Stomach (tissue), 8 donors: ENCODE measurements at regions not wholly inside any gene's neighbourhood (a gene's known extent, or its start where the extent isn't known, plus 50 kb on each side); places are given as distances from the start of the nearest gene placed in this dataset.
A peak's percentile ranks its signal among the peaks of the same experiment; 100 is the strongest.
"Not testable (repeated sequence)": the region's sequence is repeated elsewhere in the genome, so short reads cannot be mapped to it uniquely, and the experiment has no call there.

Experiments used
- DNase-seq, 2 donors: peaks; one replicate each; pipeline versions ENCODE4 v3.0.0 to v3.0.0-alpha.2; 2013 to 2019
- H3K27ac ChIP-seq, 5 donors: fragments of 200-600 bp in 4 of 5; sonication (generic) in 4 of 5; one replicate each; pipeline ENCODE4 v1.5.1; 2013 to 2019; ENCODE audit warnings: mild to moderate bottlenecking in 1 of 5, moderate library complexity in 1 of 5
- H3K27me3 ChIP-seq, 3 donors: fragments of 200-600 bp; sonication (generic); one replicate each; pipeline ENCODE4 v1.5.1; 2017 to 2019; ENCODE audit warnings: mixed run types in 1 of 3
- H3K36me3 ChIP-seq, 4 donors: fragments of 200-600 bp; sonication (generic); 1 replicate in 3 of 4; 2 replicates in 1 of 4; pipeline ENCODE4 v1.5.1; 2016 to 2019
- H3K4me1 ChIP-seq, 4 donors: fragments of 200-600 bp; sonication (generic); one replicate each; pipeline ENCODE4 v1.5.1; 2016 to 2019
- H3K4me3 ChIP-seq, 4 donors: fragments of 200-600 bp; sonication (generic) in 3 of 4; one replicate each; pipeline ENCODE4 v1.5.1; 2016 to 2019; ENCODE audit warnings: mild to moderate bottlenecking in 1 of 4
- H3K9me3 ChIP-seq, 4 donors: fragments of 200-600 bp; sonication (generic); one replicate each; pipeline ENCODE4 v1.5.1; 2016 to 2019
- EP300 ChIP-seq: sonication (generic); formaldehyde crosslinking; IDR thresholded peaks from one replicate; pipeline ENCODE4 v1.6.1; 2017; ENCODE audit warnings: antibody characterized with exemption
- POLR2A ChIP-seq, 4 donors: fragments of 450-650 bp; IDR thresholded peaks; one replicate each; pipeline ENCODE4 v1.6.1; 2016; ENCODE audit warnings: antibody characterized with exemption in 4 of 4, control low read depth in 2 of 4, mild to moderate bottlenecking in 1 of 4, moderate library complexity in 1 of 4
- POLR2AphosphoS5 ChIP-seq, 3 donors: sonication (generic); formaldehyde crosslinking; IDR thresholded peaks; one replicate each; pipeline ENCODE4 v1.6.1; 2016; ENCODE audit warnings: antibody characterized with exemption in 3 of 3
- WGBS, 5 donors: extraction: QIAGEN DNeasy Blood & Tissue Kit in 3 of 5; methylation state at CpG; one replicate each; pipeline versions ENCODE4 v1.1.5 to v1.1.7; 2013 to 2018; 5-methylcytosine and 5-hydroxymethylcytosine counted together
- intact Hi-C: fragments of 100-400 bp; cut with DNase I; formaldehyde crosslinking; loops from one replicate; pipeline ENCODE4 v1.15.1; 2023; ENCODE audit warnings: low total_unique reads
- TF ChIP-seq, protein P1 (sequence below), 7 experiments: fragments of 450-650 bp in 4 of 7; fragments of 200-600 bp in 3 of 7; sonication (generic) in 3 of 7; IDR thresholded peaks; one replicate each; pipeline ENCODE4 v1.5.1; 2016 to 2019; ENCODE audit warnings: antibody characterized with exemption in 7 of 7, control low read depth in 2 of 7, mild to moderate bottlenecking in 1 of 7
- donor health status: healthy with polysubstance abuse.
- donor health status: Bipolar disorder and iron deficiency.
- donor health status: healthy.

DNA sequence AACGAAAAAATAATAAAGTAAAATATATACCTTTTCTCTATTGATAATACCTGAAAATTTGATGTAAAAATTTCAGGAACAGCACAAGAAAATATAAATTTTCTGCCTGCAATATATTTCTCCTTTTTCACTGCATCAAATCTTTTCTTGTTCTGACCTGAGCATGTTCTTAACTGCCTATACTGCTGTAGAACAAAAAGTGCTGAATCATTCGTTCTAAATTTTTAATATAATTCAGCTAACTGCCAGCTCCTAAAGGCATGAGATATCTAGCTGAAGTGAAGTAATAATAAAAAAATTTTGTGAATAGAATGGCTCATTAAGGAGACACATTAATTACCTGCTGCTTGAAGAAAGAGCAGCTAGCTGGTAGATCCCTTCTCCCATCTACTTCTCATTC lies 188.6 kb upstream of the FKBP1C start:
- Histone ChIP-seq H3K36me3 (no peaks in the 10 kb centered on the region), H3K4me3 (no peak overlapping the region), H3K27ac (no peak overlapping the region), H3K4me1 (no peaks in the 10 kb centered on the region), H3K9me3 (no peaks in the 10 kb centered on the region), H3K27me3 (no peaks in the 10 kb centered on the region)
- no peak for DNase-seq
- intact Hi-C loops = no loop called here
- WGBS, 5 donors = 40 to 83% (median 68%) methylated on average over 2 of the region's 2 CpGs
- TF ChIP-seq POLR2A (IDR thresholded peaks at IDR 0.05) (no peak), EP300 (no peak), POLR2AphosphoS5 (IDR thresholded peaks at IDR 0.05) (no peak)
- TF ChIP-seq, protein P1, sequence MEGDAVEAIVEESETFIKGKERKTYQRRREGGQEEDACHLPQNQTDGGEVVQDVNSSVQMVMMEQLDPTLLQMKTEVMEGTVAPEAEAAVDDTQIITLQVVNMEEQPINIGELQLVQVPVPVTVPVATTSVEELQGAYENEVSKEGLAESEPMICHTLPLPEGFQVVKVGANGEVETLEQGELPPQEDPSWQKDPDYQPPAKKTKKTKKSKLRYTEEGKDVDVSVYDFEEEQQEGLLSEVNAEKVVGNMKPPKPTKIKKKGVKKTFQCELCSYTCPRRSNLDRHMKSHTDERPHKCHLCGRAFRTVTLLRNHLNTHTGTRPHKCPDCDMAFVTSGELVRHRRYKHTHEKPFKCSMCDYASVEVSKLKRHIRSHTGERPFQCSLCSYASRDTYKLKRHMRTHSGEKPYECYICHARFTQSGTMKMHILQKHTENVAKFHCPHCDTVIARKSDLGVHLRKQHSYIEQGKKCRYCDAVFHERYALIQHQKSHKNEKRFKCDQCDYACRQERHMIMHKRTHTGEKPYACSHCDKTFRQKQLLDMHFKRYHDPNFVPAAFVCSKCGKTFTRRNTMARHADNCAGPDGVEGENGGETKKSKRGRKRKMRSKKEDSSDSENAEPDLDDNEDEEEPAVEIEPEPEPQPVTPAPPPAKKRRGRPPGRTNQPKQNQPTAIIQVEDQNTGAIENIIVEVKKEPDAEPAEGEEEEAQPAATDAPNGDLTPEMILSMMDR (IDR thresholded peaks at IDR 0.05) = no peak

DNA sequence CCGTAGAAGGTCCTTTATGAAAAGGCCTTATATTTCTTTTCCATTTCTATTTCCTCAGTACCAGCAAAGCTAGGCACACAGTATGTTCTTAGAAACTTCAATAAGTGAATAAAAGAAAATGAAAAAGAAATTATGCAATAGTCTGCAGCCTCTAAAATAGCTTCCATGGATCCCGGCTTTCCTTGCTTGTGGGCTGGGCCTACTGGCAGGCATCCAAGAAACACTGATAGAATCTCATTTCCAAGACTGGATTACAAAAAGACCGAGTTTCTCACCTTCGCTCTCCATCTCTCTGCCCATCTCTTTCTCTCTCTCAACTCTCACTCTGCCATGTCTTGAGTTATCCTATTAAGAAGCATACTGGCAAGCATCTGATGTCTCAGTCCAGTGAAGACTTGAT lies 187.5 kb upstream of the FKBP1C start:
- no peak for TF ChIP-seq POLR2AphosphoS5 (IDR thresholded peaks at IDR 0.05)
- no peak for TF ChIP-seq EP300
- TF ChIP-seq POLR2A (IDR thresholded peaks at IDR 0.05) = no peak
- TF ChIP-seq, protein P1 (IDR thresholded peaks at IDR 0.05) = no peak
- no peak overlapping the region for H3K4me3 ChIP-seq
- intact Hi-C loops = no loop called here
- DNase-seq = peak in 1 of 2 donors; percentile 3
- H3K27me3 ChIP-seq = no peaks in the 10 kb centered on the region
- H3K9me3 ChIP-seq = no peaks in the 10 kb centered on the region
- H3K36me3 ChIP-seq = no peaks in the 10 kb centered on the region
- H3K27ac ChIP-seq = no peak overlapping the region
- WGBS, 5 donors = 28 to 66% (median 56%) methylated on average over 4 of the region's 4 CpGs
- no peaks in the 10 kb centered on the region for H3K4me1 ChIP-seq

DNA sequence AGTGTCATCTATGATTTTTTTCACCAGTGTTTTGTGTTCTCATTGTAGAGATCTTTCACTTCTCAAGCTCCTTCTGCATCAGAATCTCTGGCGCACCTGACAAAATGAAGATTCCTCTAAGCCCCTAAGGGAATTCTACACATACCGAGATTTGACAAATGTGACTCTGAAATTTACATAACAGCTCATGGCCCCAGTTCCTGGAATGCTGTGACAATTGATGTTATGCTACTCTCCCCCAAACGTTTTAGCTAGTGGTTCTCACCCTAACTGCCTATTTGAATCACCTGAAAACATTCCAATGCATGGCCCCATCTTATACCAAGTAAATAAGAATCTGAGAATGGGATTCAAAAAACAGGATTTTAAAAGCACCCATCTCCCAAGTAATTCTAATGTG lies 162.1 kb upstream of the FKBP1C start:
- no peak overlapping the region for H3K27ac ChIP-seq
- no peaks in the 10 kb centered on the region for H3K27me3 ChIP-seq
- intact Hi-C loops = no loop called here
- 62 to 68% (median 66%) methylated on average over 3 of the region's 3 CpGs for whole genome bisulfite sequencing, 5 donors
- TF ChIP-seq, protein P1 (IDR thresholded peaks at IDR 0.05) = no peak
- TF ChIP-seq EP300 (no peak), POLR2AphosphoS5 (IDR thresholded peaks at IDR 0.05) (no peak), POLR2A (IDR thresholded peaks at IDR 0.05) (no peak)
- H3K4me3 ChIP-seq = no peak overlapping the region
- H3K9me3 ChIP-seq = peaks cover 0 to 4% (median 0%) of the 10 kb centered on the region in 4 donors
- H3K4me1 ChIP-seq = no peaks in the 10 kb centered on the region
- no peaks in the 10 kb centered on the region for H3K36me3 ChIP-seq
- DNase-seq = no peak

DNA sequence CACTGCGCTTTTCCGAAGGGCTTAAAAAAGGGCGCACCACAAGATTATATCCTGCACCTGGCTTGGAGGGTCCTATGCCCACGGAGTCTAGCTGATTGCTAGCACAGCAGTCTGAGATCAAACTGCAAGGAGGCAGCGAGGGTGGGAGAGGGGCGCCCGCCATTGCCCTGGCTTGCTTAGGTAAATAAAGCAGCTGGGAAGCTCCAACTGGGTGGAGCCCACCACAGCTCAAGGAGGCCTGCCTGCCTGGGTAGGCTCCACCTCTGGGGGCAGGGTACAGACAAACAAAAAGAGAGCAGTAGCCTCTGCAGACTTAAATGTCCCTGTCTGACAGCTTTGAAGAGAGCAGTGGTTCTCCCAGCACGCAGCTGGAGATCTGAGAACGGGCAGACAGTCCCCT lies 158.1 kb upstream of the FKBP1C start:
- 67 to 71% (median 69%) methylated on average over 9 of the region's 9 CpGs for WGBS, 5 donors
- H3K27me3 ChIP-seq, H3K36me3 ChIP-seq, intact Hi-C loops, H3K27ac ChIP-seq, H3K9me3 ChIP-seq, H3K4me1 ChIP-seq, DNase-seq, H3K4me3 ChIP-seq: not testable (repeated sequence)

DNA sequence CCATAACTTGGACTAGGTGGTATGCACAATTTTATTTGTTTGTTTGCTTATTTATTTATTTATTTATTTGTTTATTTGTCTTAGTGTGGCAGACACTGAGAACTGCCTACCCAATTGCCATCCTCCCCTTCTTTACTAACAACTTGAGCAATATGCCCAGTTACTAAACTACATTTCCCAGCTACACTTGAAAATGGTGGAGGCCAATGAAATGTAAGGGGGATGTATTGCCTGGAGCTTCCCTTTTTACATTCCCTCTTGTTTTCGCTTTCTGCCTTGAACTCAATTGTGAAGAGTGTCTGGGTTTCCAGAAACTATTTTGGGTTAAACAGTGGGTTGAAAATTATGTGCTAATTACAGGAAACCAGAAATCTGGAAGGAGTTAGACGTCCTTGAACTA lies 152.7 kb upstream of the FKBP1C start:
- intact Hi-C loops = no loop called here
- Histone ChIP-seq H3K4me3 (no peak overlapping the region), H3K27me3 (no peaks in the 10 kb centered on the region), H3K27ac (no peak overlapping the region), H3K9me3 (peaks cover 0 to 8% (median 2%) of the 10 kb centered on the region in 4 donors), H3K4me1 (no peaks in the 10 kb centered on the region), H3K36me3 (no peaks in the 10 kb centered on the region)
- WGBS, 5 donors = 32 to 47% (median 34%) methylated on average over 2 of the region's 2 CpGs
- no peak for DNase-seq
- TF ChIP-seq EP300 (no peak), POLR2A (IDR thresholded peaks at IDR 0.05) (no peak), POLR2AphosphoS5 (IDR thresholded peaks at IDR 0.05) (no peak)
- TF ChIP-seq, protein P1 (IDR thresholded peaks at IDR 0.05) = no peak
